ENCODE measurements at regions not wholly inside any gene's neighbourhood (a gene's known extent, or its start where the extent isn't known, plus 50 kb on each side); places are given as distances from the start of the nearest gene placed in this dataset.

- Mint-ChIP-seq H3K4me3 (ENCODE audit: low read depth) (no peak overlapping the region), H3K27me3 (ENCODE audit: low read depth) (no peaks in the 10 kb centered on the region), H3K9me3 (peaks cover 17% of the 10 kb centered on the region), H3K27ac (no peak overlapping the region), H3K36me3 (ENCODE audit: low read depth) (no peaks in the 10 kb centered on the region), H3K4me1 (ENCODE audit: low read depth) (no peaks in the 10 kb centered on the region)
- intact Hi-C loops (cut with micrococcal nuclease) = no loop called here
- no peak for DNase-seq (ENCODE audit: low spot score)
Measured at GRCh38 chr10:54866666-54867065, 65.6 kb upstream of the PCDH15 start.

- Mint-ChIP-seq H3K27ac (no peak overlapping the region), H3K9me3 (peaks cover 27% of the 10 kb centered on the region)
Measured at GRCh38 chr10:54854843-54855242, 53.8 kb upstream of the PCDH15 start.

GRCh38 chr10:54854389-54854788 is 53.4 kb upstream of the PCDH15 start:
- no peak overlapping the region for H3K4me3 Mint-ChIP-seq (ENCODE audit: low read depth)
- no peak for DNase-seq (ENCODE audit: low spot score)
- no peaks in the 10 kb centered on the region for H3K4me1 Mint-ChIP-seq (ENCODE audit: low read depth)
- no peaks in the 10 kb centered on the region for H3K27me3 Mint-ChIP-seq (ENCODE audit: low read depth)
- peaks cover 23% of the 10 kb centered on the region for H3K9me3 Mint-ChIP-seq
- no peaks in the 10 kb centered on the region for H3K36me3 Mint-ChIP-seq (ENCODE audit: low read depth)
- H3K27ac Mint-ChIP-seq = no peak overlapping the region
- intact Hi-C loops (cut with micrococcal nuclease) = no loop called here

More at GRCh38 chr10:54854843-54855242, 53.8 kb upstream of the PCDH15 start:
- intact Hi-C loops (cut with micrococcal nuclease) = no loop called here
- H3K36me3 Mint-ChIP-seq (ENCODE audit: low read depth) = no peaks in the 10 kb centered on the region
- DNase-seq (ENCODE audit: low spot score) = no peak
- no peaks in the 10 kb centered on the region for H3K27me3 Mint-ChIP-seq (ENCODE audit: low read depth)
- no peak overlapping the region for H3K4me3 Mint-ChIP-seq (ENCODE audit: low read depth)
- H3K4me1 Mint-ChIP-seq (ENCODE audit: low read depth) = no peaks in the 10 kb centered on the region

- no peak overlapping the region for H3K4me3 Mint-ChIP-seq (ENCODE audit: low read depth)
- H3K36me3 Mint-ChIP-seq (ENCODE audit: low read depth) = no peaks in the 10 kb centered on the region
- H3K4me1 Mint-ChIP-seq (ENCODE audit: low read depth) = no peaks in the 10 kb centered on the region
- peaks cover 18% of the 10 kb centered on the region for H3K9me3 Mint-ChIP-seq
- H3K27ac Mint-ChIP-seq = no peak overlapping the region
- DNase-seq (ENCODE audit: low spot score) = no peak
- no peaks in the 10 kb centered on the region for H3K27me3 Mint-ChIP-seq (ENCODE audit: low read depth)
- intact Hi-C loops (cut with micrococcal nuclease) = no loop called here
Measured at GRCh38 chr10:54853883-54854282, 52.9 kb upstream of the PCDH15 start.
